Fibroblast of skin of right biceps (primary cell): ENCODE measurements at regions not wholly inside any gene's neighbourhood (a gene's known extent, or its start where the extent isn't known, plus 50 kb on each side); places are given as distances from the start of the nearest gene placed in this dataset.

Source experiments
- DNase-seq: peaks from one replicate; pipeline ENCODE4 v3.0.0-alpha.2; 2013

- no peak for DNase-seq
These were observed 318.6 kb downstream of the TCERG1L start for GRCh38 chr10:130992802-130993523.

DNA sequence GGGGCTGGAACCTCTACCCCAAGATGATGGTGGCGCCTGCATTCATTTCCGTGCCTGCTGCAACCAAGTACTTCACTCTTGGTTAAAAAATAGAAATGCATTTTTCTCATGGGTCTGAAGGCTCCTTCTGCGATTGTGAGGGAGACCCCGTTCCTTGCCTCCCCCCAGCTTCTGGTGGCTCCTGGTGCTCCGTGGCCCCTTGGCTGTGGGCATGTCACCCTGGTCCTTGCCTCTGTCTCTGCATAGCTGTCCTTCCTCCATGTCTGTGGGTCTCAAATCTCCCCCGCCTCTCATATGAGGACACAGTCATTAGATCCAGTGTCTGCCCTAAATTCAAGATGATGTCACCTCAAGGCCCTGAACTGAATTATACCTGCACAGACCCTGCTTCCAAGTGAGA lies 317.9 kb downstream of the TCERG1L start:
- DNase-seq = no peak

GRCh38 chr10:130994191-130994590 lies 317.3 kb downstream of the TCERG1L start:
- no peak for DNase-seq

GRCh38 chr10:130994845-130995244 lies 316.7 kb downstream of the TCERG1L start:
- no peak for DNase-seq

DNA sequence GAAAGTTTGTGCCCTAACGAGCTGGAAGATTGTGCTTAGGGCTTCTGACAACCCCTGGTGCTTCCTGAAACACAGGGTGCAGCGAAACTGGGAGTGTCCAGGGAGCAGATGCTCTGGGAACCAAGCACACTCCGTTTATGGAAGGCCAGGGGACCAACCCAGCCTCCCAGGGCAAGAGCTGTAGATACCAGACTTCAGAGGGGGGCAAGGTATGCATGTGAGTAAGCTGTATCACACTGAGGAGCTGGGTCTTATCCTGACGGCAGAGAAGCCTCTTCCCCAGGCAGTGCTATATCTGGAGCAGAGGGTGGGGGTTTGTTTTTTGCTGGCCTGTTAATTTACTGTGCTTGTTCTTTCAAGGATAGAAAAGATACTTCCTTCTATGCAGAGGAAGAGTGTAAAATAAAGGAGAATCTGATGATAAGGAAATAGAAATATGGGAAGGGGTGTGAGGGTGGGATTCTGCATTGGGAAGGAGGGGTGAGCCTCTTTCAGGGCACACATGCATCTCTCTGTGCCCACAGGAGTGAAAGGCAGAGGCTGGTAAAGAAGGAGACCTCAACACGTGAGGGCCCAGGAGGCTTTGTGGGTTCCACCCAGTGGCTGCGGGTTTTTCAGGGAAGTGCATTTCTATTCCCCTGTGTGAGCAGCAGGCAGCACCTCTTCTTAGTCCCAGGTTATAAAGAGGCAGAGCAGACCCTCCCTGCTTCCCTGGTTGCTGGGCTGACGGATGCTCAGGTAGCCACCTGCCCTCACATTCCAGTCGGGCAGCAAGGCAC lies 314.1 kb downstream of the TCERG1L start:
- no peak for DNase-seq

DNA sequence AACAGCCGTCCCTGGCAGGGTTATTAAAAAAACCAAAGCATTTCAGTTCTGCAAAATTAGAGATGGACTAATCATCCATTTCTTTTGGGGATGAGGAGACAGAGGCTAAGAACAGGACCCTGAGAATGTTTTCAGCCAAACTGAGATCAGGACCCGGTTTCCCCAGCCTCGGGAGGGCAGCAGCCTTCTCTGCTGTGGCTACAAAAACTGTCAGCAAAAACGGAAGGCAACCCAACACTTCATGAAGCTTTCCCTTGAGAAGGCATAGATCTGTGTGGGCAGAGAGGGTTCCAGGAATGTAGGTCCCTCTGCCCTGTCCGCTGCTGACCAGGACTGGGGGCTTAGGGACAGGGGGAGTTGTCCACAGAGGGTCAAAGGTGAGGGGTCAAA lies 313.5 kb downstream of the TCERG1L start:
- no peak for DNase-seq

DNA sequence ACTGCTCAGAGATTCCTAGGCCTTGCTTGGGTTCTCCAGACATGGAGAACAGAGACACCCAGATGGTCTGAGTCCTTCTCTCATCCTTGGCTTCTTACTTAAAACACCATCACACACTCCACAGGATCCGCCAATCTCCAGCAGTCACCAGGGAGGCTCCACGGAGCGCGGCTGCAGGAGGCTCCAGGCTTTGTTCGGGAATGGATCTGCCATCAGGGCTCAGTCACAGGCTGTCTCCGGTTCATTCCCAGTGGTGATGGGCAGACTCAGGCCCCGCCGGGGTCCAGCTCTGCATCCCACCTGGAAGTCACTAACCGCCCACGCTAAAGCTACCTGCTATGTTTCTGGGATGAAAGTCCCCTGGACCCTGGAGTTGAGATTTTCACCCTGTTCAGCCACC lies 312.9 kb downstream of the TCERG1L start:
- no peak for DNase-seq

DNA sequence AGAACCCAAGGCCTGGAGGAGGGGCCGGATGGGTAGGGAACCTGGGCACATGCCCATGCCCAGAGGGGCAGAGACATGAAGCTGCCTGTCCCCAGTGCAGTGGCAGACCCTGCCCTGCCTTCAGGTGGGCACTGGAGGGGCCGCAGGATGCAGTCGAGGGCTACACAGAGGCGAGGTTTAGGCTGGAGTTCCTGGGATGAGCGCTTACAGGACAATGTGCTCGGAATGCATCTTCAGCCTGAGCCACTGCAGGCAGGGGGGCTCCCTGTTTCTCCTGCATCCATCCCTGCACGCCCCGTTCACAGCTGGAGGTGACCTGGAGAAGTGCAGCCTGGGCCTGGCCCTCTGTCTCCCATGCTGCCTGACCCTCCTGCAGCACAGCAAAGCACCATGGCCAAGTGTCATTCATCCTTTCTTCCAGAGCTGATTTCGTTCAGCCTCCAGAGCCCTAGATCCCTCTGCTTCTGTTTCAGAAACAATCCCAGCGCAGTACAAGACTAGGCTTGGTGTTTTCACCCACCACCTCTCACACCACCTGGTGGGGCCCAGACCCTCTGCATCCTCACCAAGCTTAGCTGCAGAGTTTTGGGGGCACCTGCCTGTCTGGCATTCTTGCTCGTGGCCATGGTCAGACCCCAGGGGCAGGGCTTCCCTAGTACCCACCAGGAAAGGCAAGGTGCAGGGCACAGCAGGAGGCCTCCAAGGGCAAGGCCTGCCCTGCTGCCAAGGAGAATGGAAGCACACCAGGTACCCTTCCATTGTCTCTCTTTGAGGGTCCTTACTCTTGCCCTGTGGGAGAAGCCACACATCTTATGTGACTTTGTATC lies 311.9 kb downstream of the TCERG1L start:
- no peak for DNase-seq

DNA sequence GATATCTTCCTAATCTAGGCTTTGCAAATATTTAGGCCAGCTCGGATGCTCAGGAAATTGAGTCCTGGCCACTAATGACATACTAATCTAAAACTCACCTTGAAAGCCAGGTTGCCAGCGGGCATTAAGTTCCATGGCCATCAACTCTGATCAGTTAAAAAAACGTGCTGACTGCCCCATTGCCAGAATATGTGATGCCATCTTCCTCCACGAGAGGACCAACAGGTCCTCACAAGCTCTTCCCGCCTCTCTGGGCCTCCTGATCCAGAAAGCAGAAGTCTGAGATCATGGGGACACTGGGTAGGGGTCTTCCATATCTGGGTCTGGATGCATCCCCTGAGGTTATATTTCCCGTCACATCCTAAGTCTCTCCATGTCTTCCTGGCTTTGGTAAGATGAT lies 311.3 kb downstream of the TCERG1L start:
- no peak for DNase-seq

DNA sequence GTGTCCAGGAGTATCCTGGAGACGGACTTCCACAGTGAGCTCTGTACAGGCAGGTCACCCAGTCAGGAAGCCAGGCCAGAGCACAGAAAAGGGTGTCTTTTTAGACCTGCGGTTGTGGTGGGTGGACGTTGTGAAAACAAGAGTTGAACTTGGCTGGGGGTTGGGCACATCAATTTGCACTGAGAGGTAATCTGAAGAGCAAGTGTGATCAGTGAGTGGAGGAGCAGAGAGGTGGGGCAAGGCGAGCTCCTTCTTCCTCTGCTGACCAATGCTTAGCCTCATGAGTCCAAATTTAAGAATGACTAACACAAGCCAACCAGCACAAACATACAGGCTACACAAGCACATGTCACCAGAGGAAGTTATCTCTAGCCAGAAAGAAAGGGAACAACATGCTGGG lies 310.8 kb downstream of the TCERG1L start:
- DNase-seq = no peak

DNA sequence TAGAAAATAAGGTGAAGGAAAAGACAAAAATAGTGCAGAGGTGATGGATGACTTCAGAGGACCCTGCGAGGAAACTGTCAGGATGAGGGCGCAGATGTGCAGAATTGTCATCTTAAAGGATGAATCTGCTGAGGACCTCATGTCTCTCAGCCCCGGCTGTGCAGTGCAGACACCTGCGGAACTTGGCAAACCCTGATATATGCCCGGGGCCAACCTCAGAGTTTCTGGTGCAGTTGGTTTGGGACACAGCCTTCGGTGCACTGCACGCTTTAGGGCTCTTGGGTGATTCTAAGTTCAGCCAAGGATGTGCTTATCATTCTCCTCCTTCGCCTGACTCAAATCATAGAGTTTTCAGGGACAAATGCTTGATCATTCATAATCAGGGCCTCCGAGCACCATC lies 310.1 kb downstream of the TCERG1L start:
- no peak for DNase-seq

- DNase-seq = no peak
These were observed 309.3 kb downstream of the TCERG1L start for GRCh38 chr10:131002031-131002861.

DNA sequence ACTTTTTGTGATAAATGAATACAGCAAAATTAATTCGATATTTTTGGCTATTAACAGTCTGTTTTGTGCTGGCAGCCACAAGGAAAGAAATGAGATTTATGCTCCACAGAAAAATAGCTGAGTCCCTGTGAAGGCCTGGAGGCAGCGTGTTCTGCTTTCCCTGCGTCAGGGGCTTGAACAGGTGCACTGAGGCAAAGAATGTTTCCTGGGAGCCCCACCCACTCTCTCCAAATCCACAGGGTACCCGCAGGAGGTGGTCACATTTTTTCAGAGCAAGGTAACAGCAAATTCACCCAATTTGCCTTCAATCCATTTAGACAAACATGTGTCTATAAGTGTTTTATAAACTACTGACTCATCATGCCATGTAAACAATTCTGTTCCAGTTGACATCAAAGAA lies 308.1 kb downstream of the TCERG1L start:
- no peak for DNase-seq

- no peak for DNase-seq
These were observed 307.2 kb downstream of the TCERG1L start for GRCh38 chr10:131004276-131004675.

DNA sequence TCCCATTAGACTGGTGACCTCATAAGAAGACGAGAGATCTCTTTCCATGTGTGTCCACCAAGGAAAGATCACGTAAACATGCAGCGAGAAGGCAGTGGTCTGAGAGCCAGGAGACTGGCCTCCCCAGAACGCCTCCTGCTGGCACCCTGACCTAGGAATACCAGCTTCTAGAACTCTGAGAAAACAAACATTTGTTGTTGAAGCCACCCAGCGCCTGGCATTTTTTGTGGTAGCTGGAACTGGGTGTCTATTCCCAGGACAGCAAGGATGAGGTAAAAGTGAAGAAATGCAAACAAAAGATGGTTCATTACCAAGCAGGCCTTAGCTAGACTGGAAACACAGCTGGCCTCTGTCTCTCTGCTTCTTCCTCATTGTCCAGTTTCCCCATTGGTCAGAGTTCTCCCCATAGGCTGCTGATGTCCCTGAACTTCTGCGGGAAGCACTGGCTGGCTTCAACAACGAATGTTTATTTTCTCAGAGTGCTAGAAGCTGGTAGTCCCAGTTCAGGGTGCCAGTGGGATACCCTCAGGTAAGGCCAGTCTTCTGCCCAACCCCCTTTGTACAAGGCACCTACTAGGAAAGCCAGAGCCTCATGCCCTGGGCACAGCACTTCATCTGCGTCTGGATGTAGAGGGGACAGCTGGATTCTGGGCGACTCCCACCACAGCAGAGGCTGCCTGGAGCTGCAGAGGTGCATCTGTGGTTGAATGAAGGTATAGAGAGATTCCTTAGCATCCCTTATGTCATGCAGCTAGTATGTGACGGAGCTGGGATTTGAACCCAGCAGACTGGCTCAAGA lies 304.9 kb downstream of the TCERG1L start:
- DNase-seq = no peak

DNA sequence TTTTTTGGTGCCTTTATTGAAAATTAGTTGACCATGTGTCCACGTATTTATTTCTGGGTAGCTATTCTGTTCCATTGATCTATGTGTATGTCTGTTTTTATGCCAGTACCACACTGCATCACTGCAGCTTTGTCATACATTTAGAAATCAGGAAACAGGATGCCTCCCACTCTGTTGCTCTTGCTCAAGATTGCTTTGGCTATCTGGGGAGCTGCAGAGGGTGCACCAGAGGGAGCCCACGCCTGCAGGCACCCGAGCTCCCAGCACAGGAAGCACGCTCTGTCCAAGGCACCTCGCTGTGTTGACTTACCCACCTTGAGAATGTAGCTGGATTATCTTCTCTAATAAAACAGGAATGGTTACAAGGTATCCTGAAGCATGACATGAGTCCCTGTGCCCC lies 301.7 kb downstream of the TCERG1L start:
- DNase-seq = no peak

DNA sequence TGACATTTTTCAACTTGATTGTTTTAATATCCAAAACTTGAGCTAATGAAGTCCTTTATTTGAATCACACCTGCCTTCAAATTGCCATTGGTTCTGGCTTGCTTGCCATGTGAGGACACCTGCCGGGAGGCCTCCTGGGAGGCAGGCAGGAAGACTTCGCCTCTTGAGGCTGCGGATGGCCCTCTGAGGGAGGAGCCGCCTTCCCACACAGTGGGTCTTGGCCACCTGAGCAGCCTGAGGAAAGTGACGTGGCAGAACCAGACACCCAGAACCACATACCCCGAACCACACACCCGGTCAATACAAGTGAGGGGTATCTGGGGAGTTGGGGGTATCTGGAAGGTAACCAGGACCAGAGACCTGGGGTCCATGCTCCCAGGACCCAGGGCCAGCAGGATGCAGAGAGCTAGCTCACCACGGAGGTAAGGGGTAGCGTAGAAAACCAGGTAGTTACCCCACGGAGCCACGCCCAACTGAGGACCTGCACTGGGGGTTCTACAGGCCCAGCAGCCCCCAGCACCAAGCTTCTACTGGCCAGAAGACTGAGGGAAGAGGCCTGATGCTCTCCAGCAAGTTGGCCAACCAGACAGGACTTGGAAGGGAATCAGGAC lies 300.5 kb downstream of the TCERG1L start:
- no peak for DNase-seq

DNA sequence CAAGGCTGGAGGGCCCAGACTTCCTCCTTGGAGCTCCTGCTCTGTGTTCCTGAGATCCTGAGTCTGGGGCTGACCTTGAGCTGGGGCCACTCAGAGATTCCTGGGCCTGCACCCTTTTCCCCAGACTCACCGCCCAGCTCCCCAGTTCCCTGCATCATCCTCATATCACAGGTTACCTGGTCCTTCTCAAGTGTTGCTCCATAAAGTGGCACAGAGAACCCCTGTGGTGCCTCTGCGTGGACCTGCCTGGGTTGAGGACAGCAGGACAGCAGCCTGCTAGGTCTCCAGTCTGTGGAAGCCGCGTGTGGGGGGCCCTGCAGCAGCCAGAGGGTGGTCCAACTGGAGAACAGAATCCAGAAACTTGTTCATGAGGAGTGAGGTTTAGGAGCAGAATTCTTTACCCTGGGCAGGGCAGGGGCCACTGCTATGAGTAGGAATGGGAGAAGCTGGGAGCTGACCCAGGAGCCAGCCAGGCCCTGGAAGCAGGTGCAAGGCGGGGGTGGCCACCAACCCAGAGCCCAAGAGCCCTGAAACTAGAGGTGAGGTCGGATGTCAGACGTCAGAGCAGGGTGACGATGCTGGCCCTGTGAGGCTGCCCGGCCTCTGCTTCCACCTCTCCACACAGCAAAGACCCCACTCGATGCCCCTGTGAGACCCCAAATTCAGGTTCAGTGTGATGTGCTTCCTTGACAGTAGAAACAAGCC lies 299.4 kb downstream of the TCERG1L start:
- no peak for DNase-seq

DNA sequence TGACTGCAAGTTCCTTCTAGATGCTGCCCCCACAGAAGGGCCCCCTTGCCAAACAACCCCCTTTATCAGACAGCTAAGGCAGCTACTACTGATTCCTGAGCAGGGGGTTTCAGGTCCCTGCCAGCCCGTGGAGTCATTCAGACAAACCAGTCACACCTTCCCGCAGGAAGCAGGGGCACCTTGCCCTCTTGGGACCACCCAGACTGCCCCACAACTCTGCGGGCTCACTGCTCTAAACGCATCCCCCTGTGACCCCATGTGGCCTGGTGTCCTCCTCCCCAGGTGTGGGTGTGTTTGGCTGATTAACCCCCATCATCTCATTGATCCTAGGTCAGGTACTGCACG lies 298.9 kb downstream of the TCERG1L start:
- no peak for DNase-seq

GRCh38 chr10:131013281-131013912 lies 298.1 kb downstream of the TCERG1L start:
- no peak for DNase-seq
